Caco-2 (cell line): ENCODE measurements at regions not wholly inside any gene's neighbourhood (a gene's known extent, or its start where the extent isn't known, plus 50 kb on each side); places are given as distances from the start of the nearest gene placed in this dataset.

Source experiments
- BruUV-seq: library from RNA; stranded (reverse); fragments of 400-500 nt; replicated peaks from 2 replicates; lab custom pipeline; 2021; lab: Mats Ljungman, UMichigan
- CTCF ChIA-PET: fragments of 300-600 bp; sonication (Branson Sonifier 250); formaldehyde crosslinking; loops from one replicate; lab custom pipeline; 2022; ENCODE audit warnings: antibody characterized with exemption; lab: Charles Lee
- POLR2A ChIA-PET: fragments of 300-600 bp; sonication (Branson Sonifier 250); formaldehyde crosslinking; loops from one replicate; lab custom pipeline; 2022; ENCODE audit warnings: antibody characterized with exemption; lab: Charles Lee
- DNase-seq, 2 experiments: peaks; one replicate each; pipeline versions ENCODE4 v3.0.0 to v3.0.0-alpha.2; 2020 to 2022
- H3K27me3 ChIP-seq: replicated peaks from 2 replicates; pipeline ENCODE4 v1.6.0; 2011; ENCODE audit warnings: low read length; ENCODE audit not compliant: control insufficient read depth, insufficient read depth
- H3K36me3 ChIP-seq: 2 replicates; pipeline ENCODE4 v1.5.1; 2011; ENCODE audit warnings: low read length; ENCODE audit not compliant: control insufficient read depth, insufficient read depth
- H3K4me1 ChIP-seq: fragments of 250-450 bp; sonication (Bioruptor Pico); 2 replicates; pipeline ENCODE4 v1.5.1; 2020; ENCODE audit warnings: mild to moderate bottlenecking
- H3K4me3 ChIP-seq: 2 replicates; pipeline ENCODE4 v1.5.1; 2011; ENCODE audit warnings: low read depth, mild to moderate bottlenecking, control low read depth, low read length
- H3K9me3 ChIP-seq: fragments of 250-450 bp; sonication (Bioruptor Pico); 2 replicates; pipeline ENCODE4 v1.5.1; 2020; ENCODE audit warnings: mild to moderate bottlenecking, moderate library complexity
- H3K27ac Mint-ChIP-seq: one replicate; pipeline ENCODE4 v1.8.0; 2022; ENCODE audit warnings: mixed read lengths; ENCODE audit not compliant: unreplicated experiment
- H3K27me3 Mint-ChIP-seq: one replicate; pipeline ENCODE4 v1.8.0; 2022; ENCODE audit warnings: mixed read lengths; ENCODE audit not compliant: insufficient read depth, unreplicated experiment
- H3K36me3 Mint-ChIP-seq: one replicate; pipeline ENCODE4 v1.8.0; 2022; ENCODE audit warnings: mild to moderate bottlenecking, mixed read lengths; ENCODE audit not compliant: insufficient read depth, unreplicated experiment
- H3K4me1 Mint-ChIP-seq: one replicate; pipeline ENCODE4 v1.8.0; 2022; ENCODE audit warnings: low read depth, mixed read lengths; ENCODE audit not compliant: unreplicated experiment
- H3K4me3 Mint-ChIP-seq: one replicate; pipeline ENCODE4 v1.8.0; 2022; ENCODE audit warnings: mild to moderate bottlenecking, moderate library complexity, mixed read lengths; ENCODE audit not compliant: unreplicated experiment
- H3K9me3 Mint-ChIP-seq: one replicate; pipeline ENCODE4 v1.8.0; 2022; ENCODE audit warnings: mixed read lengths; ENCODE audit not compliant: unreplicated experiment
- intact Hi-C: fragments of 100-400 bp; cut with micrococcal nuclease; formaldehyde crosslinking; loops from one replicate; pipeline ENCODE4 v1.10.0; 2022; ENCODE audit not compliant: unreplicated experiment
- TF ChIP-seq, protein P1 (sequence below), 2 experiments: fragments of 200-600 bp in 1 of 2; IDR thresholded peaks; 1 replicate in 1 of 2; 2 replicates in 1 of 2; pipeline versions ENCODE4 v1.5.1 to v1.8.0; 2011 to 2022; ENCODE audit warnings: antibody characterized with exemption in 1 of 2, control low read depth in 1 of 2, inconsistent platforms in 1 of 2, low read depth in 1 of 2, low read length in 1 of 2, mild to moderate bottlenecking in 1 of 2, moderate library complexity in 1 of 2; ENCODE audit not compliant: insufficient read depth in 1 of 2, severe bottlenecking in 1 of 2, unreplicated experiment in 1 of 2

DNA sequence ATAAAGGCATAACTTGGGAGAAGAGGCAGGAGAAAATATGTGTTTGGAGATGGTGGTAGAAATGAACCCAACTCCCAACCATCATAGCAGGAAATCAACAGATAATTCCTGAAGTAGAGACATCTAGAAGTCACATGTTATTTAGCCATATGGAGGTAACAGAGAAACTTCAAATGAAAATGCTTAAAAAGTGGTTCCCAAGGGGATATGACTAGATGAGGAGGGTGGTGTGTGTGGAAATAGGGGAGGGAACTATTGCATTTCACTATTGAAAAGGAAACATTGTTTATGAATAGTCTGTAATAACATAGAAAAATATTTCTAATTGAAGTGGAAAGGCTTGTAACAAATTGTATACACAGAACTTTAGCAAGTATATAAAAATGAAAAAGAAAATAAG lies 412.0 kb downstream of the SHISA9 start:
- Mint-ChIP-seq H3K36me3 (no peaks in the 10 kb centered on the region), H3K4me1 (no peaks in the 10 kb centered on the region), H3K9me3 (no peaks in the 10 kb centered on the region), H3K4me3 (no peak overlapping the region), H3K27me3 (no peaks in the 10 kb centered on the region), H3K27ac (no peak overlapping the region)
- no peaks in the 10 kb centered on the region for H3K4me1 ChIP-seq
- H3K9me3 ChIP-seq = no peaks in the 10 kb centered on the region
- H3K27me3 ChIP-seq = no peaks in the 10 kb centered on the region
- intact Hi-C loops = no loop called here
- CTCF ChIA-PET = no interaction called here
- no TSS peak for BruUV-seq
- POLR2A ChIA-PET = no interaction called here
- TF ChIP-seq, protein P1, sequence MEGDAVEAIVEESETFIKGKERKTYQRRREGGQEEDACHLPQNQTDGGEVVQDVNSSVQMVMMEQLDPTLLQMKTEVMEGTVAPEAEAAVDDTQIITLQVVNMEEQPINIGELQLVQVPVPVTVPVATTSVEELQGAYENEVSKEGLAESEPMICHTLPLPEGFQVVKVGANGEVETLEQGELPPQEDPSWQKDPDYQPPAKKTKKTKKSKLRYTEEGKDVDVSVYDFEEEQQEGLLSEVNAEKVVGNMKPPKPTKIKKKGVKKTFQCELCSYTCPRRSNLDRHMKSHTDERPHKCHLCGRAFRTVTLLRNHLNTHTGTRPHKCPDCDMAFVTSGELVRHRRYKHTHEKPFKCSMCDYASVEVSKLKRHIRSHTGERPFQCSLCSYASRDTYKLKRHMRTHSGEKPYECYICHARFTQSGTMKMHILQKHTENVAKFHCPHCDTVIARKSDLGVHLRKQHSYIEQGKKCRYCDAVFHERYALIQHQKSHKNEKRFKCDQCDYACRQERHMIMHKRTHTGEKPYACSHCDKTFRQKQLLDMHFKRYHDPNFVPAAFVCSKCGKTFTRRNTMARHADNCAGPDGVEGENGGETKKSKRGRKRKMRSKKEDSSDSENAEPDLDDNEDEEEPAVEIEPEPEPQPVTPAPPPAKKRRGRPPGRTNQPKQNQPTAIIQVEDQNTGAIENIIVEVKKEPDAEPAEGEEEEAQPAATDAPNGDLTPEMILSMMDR (IDR thresholded peaks at IDR 0.05; ENCODE audit: insufficient read depth in 1 of 2, low read depth in 1 of 2, low read length in 1 of 2, severe bottlenecking in 1 of 2, unreplicated experiment in 1 of 2) = no peak
- no peak for DNase-seq
- no peak overlapping the region for H3K4me3 ChIP-seq
- H3K36me3 ChIP-seq = no peaks in the 10 kb centered on the region

DNA sequence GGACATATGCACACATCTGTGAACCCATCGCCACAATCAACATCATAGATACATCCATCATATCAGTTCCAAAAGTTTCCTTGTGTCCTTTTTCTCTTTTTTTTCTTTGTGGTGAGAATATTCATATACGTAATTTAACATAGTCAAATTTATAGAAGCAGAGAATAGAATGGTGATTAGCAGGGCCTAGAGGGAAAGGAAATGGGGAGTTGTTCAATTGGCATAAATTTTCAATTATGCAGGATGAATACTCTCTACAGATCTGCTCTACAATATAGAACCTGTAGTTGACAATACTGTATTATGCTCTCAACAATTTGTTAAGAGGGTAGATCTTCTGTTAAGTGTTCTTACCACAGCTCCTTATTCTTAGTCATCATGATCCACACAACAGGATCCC lies 413.2 kb downstream of the SHISA9 start:
- TF ChIP-seq, protein P1 (IDR thresholded peaks at IDR 0.05; ENCODE audit: insufficient read depth in 1 of 2, low read depth in 1 of 2, low read length in 1 of 2, severe bottlenecking in 1 of 2, unreplicated experiment in 1 of 2) = no peak
- Mint-ChIP-seq H3K9me3 (no peaks in the 10 kb centered on the region), H3K4me3 (no peak overlapping the region), H3K4me1 (no peaks in the 10 kb centered on the region), H3K36me3 (no peaks in the 10 kb centered on the region), H3K27ac (no peak overlapping the region), H3K27me3 (no peaks in the 10 kb centered on the region)
- no TSS peak for BruUV-seq
- intact Hi-C loops = no loop called here
- ChIA-PET CTCF (no interaction called here), POLR2A (no interaction called here)
- Histone ChIP-seq H3K27me3 (no peaks in the 10 kb centered on the region), H3K4me3 (no peak overlapping the region), H3K9me3 (no peaks in the 10 kb centered on the region), H3K36me3 (no peaks in the 10 kb centered on the region), H3K4me1 (no peaks in the 10 kb centered on the region)
- DNase-seq = no peak

DNA sequence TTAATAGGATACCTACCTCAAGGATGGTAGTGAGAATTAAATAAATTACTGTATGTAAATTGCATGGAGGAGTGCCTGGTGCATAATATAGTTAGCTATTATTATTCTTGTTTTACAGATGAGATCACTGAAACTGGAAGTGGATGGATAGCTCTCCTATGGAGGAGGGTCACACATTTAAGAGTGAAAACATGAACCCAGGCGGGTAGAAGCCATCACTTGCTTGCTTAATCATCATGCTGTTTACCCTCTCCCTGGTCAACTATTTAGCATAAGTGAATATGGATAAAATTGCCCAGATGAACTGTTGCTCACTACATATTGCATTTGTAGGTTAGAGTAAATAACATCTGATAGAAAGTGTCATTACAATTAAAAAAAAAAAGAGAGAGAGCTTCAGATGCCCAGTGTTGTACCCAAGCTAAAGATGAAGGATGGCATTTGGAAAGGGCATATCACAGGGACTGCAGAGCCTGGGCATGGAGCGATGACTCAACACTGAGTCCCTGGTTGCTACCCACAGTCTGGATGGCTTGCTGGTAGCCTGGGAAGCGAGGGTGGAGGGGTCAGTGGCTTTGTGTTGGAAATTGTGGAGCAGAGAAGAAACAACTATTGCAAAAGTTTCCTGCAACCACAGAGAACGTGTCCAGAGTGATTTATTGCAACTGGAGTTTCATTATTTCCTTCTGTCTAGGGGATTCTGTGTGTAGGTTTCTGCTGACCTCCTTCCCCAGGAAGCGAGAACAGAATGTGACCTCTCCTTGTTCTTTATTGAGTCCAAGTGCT lies 414.4 kb downstream of the SHISA9 start:
- TF ChIP-seq, protein P1 (IDR thresholded peaks at IDR 0.05; ENCODE audit: insufficient read depth in 1 of 2, low read depth in 1 of 2, low read length in 1 of 2, severe bottlenecking in 1 of 2, unreplicated experiment in 1 of 2) = no peak
- Mint-ChIP-seq H3K4me3 (no peak overlapping the region), H3K27ac (no peak overlapping the region), H3K9me3 (no peaks in the 10 kb centered on the region), H3K36me3 (no peaks in the 10 kb centered on the region), H3K4me1 (no peaks in the 10 kb centered on the region), H3K27me3 (no peaks in the 10 kb centered on the region)
- no peaks in the 10 kb centered on the region for H3K27me3 ChIP-seq
- no peak for DNase-seq
- intact Hi-C loops = no loop called here
- no TSS peak for BruUV-seq
- CTCF ChIA-PET = no interaction called here
- H3K9me3 ChIP-seq = no peaks in the 10 kb centered on the region
- POLR2A ChIA-PET = no interaction called here
- no peaks in the 10 kb centered on the region for H3K4me1 ChIP-seq
- no peaks in the 10 kb centered on the region for H3K36me3 ChIP-seq
- no peak overlapping the region for H3K4me3 ChIP-seq
